Activated T-cell treated with anti-CD3 and anti-CD28 coated beads, Interleukin-2, amount 50 U/mL, for 1 hour (primary cell): ENCODE measurements at regions not wholly inside any gene's neighbourhood (a gene's known extent, or its start where the extent isn't known, plus 50 kb on each side); places are given as distances from the start of the nearest gene placed in this dataset.
"Not testable (repeated sequence)": the region's sequence is repeated elsewhere in the genome, so short reads cannot be mapped to it uniquely, and the experiment has no call there.

Experiments
- DNase-seq: peaks from one replicate; pipeline ENCODE4 v3.0.0-alpha.2; 2020

DNA sequence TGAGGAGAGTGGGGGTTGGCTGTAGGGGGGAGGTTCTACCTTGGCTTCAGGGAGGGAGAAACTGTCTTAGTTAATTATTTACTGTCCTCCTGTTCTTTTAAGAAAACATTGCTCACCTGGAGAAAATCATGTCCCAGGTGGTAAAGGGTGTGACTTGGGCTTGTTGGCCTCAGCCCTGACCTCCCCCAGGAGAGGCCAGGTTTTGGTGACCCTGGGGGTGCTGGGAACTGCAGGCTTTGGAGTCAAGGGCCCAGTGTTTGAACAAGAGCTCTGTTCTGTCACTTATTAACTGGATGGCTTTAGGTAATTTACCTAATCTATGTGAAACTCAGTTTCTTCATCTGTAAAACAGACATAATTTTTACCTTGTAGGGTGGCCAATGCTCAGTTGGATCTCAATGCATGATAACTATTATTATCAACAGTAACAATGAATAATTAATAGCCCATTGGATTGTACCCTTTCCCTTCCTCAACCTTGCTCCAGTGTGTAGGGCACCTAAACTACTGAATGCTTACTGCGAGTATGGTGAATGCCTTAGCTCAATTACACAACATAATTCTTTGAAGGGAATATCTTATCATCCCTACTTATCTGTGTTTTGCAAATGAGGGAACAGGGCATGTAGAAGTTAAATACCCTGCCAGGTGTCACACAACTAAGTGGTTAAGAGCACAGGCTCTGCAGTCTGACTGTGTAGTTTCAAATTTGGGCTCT lies 959.4 kb upstream of the DEFB115 start:
- DNase-seq: not testable (repeated sequence)

DNA sequence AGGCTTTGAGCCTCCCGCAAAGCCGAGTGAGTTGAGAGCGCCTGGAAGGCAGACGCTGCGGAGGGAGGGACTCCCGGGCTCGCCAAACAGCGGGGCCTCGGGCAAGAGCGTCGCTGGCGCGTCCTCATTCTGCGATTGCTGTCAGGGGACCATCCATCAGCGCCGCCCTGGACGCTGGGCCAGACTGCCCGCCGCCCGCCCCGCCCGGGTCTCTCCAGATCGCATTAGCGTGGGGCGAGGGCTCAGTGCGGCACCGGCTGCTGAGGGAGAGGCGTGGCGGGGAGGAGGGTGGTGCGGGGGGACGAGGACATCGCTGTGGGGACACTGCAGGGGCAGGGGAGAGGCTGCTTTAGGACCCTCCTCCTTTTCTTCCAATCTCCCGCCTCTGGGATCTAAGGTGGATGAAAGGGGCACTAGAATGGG lies 957.2 kb upstream of the DEFB115 start:
- DNase-seq: not testable (repeated sequence)

DNA sequence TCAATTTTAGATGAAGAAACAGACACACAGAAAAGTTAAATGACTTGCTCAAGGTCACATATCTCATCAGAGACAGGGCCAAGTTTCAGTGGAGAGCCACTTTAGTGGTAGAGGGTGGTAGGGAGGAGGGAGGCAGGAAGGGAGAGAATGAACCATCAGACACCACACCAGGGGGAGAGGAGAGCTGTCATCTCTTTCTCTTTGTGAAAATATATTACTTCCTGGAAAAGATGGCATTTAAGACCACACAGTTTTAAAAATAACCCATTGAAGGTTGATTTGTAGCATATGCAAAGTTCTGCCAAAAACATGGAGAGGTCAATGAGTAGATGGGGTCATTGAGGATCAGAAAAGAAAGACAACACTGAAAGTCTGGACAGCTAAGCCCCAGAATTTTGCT lies 954.7 kb upstream of the DEFB115 start:
- not testable (repeated sequence) for DNase-seq

DNA sequence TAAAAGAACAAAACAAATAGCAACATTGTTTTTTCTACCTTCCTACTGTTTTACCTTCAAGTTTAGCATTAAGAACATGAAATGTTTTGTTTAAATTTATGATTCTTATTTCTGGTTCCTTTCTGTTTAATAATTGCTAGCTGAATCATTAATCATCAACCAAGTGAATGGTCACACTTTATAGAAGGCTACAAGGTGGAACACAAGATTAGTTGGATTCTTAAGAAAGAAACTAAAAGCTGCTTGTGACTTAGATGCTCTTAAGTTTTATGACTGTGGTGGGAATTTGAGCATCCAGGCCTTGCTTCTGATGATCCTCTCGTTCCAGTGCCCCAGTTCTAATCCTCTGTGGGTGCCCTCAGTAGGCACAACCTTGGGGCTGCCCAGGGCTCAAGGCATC lies 947.5 kb upstream of the DEFB115 start:
- not testable (repeated sequence) for DNase-seq

- not testable (repeated sequence) for DNase-seq
Measured at GRCh38 chr20:30310385-30310784, 947.1 kb upstream of the DEFB115 start.

- DNase-seq: not testable (repeated sequence)
Measured at GRCh38 chr20:30312220-30312619, 945.2 kb upstream of the DEFB115 start.

- not testable (repeated sequence) for DNase-seq
Measured at GRCh38 chr20:30313660-30314059, 943.8 kb upstream of the DEFB115 start.

DNA sequence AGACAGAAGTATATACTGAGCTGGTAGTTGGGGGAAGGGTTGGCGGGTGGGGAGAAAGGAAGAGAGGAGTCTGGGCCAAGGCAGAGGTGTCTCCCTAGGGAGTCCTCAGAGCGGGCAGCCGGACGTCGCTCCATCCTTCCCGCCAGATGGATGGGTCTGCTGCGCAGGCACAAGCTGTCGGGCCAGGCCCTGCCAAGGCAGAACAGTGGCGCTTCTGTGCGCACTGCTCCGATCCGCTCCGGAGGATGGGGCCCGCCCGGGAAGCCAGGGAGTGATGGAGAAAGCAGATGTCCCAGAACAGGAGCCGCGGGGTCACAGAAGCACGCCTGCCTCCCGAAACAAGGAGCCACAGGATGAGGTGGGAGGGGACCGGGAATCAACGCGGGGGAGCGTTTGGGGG lies 941.4 kb upstream of the DEFB115 start:
- not testable (repeated sequence) for DNase-seq

- DNase-seq: not testable (repeated sequence)
Measured at GRCh38 chr20:30316532-30317299, 940.7 kb upstream of the DEFB115 start.

DNA sequence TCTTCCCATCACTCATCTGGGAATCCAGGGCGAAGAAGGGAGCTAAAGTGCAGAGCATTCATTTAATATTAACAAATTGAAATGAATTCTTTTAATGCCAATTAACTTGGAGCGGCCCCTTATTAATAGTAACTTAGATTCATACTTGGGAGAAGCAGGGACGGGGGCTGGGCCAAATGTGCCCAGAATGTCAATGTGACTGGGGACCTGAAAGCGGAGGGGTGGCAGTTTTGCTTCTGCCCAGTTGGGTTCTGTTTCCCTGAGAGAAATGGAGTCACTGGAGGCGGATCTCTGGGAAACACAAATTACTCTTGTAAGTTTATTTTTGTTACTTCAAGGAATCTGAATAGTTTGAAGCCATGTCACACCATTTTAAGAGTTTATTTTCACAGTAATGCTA lies 923.7 kb upstream of the DEFB115 start:
- not testable (repeated sequence) for DNase-seq

GRCh38 chr20:30337556-30337955 lies 919.9 kb upstream of the DEFB115 start:
- DNase-seq: not testable (repeated sequence)

- not testable (repeated sequence) for DNase-seq
Measured at GRCh38 chr20:30348932-30349331, 908.5 kb upstream of the DEFB115 start.

DNA sequence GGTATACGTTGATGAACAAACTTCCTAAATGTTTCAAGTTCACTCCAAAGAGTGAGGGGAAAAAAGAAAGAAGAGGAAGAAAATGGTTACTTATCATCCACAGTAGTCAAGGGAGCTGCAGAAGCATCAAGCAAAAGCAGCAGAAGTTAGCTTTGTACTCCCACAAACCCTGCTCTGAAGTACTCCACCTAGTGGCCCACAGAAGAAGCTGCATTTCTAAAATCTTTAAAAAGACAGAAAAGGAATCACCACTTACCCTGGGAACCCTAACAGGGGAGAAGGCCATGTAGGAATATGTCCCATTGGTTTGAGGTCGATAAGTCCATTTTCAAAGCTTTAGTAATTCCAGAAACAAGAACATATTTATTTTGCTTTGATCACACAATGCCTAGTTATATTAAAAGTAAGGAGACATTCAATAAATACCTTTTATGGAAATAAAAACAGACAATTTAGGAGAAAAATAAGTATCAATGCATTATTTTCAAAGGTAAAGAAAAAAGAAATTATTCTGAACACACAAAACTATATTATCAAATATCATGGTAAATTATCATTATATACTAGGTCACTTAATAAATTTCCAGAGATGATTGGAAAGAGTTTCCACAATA lies 900.5 kb upstream of the DEFB115 start:
- not testable (repeated sequence) for DNase-seq

- not testable (repeated sequence) for DNase-seq
Measured at GRCh38 chr20:30361756-30362155, 895.7 kb upstream of the DEFB115 start.

- DNase-seq: not testable (repeated sequence)
Measured at GRCh38 chr20:30376430-30376766, 881.1 kb upstream of the DEFB115 start.

DNA sequence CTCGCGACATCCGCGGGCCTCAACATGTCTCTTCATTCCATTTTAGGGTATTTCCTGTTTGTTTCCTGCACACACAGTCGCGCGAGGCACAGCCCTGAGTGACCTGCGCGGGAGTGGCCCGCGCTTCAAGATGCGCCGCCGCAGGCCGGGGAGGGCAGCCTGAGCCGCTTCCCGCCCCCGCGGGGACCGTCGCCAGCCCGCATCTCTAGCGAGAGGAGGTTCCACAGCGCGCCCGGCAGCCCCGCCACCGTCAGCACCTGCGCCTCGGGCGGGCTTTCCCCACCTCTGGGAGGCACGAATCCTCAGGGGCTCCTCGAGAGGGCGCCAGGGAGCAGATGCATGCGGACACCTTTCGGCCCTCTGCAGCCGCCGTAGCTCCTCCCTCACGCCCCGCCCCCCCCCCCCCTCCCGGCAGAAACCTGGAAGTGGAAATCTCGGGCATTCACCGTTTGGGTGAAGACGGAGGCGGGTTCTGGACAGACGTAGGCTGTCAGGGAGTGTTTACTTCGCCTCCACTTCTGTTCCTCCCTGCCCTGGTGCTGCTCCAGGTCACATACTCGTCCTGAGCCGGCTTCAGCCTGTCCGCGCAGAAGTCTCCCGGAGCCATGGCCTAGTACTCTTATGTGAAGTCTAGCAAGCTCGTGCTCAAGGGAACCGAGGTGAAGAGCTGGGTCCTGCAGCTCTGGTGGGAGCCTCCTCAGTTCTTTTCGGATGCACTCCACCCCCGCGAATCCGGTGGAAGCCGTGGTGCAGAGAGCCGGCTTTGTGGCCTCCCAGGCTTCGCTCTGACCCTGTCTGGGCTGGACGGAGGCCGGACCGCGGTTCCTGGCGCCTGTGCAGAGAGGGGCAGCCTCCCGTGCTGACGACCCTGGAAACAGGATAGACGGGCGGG lies 880.5 kb upstream of the DEFB115 start:
- DNase-seq: peak; percentile 87

DNA sequence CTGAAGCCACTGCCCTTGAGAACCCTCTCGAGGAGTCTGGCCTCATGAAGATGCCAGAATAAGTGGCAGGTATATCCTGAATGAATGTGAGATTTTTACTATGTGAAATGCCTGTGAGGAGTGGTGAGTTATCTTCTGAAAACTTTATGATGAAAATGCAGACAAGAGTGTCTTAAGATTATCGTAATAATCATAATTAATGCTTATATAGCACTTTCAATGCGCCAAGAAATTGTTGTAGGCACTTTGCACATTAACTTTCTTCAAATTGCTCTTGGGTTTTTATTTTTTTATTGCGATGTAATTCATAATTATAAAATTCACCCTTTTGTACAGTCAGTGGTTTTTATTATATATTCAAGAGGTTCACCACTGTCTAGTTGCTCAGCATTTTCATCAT lies 879.1 kb upstream of the DEFB115 start:
- not testable (repeated sequence) for DNase-seq

DNA sequence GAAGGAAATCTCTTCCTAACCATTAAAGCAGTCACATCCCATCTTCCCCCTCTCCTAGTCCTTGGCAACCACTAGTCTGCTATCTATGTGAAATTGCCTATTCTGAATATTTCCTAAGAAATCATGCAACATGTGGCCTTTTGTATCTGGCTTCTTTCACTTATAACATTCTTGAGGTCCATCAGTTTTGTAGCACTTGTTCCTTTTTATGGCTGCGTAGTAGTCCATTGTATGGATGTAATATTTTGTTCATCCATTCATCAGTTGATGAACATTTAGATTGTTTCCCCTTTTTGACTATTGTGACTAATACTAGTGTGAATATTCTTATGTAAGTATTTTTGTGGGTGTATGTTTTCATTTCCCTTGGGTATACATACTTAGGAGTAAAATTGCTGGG lies 878.7 kb upstream of the DEFB115 start:
- not testable (repeated sequence) for DNase-seq

DNA sequence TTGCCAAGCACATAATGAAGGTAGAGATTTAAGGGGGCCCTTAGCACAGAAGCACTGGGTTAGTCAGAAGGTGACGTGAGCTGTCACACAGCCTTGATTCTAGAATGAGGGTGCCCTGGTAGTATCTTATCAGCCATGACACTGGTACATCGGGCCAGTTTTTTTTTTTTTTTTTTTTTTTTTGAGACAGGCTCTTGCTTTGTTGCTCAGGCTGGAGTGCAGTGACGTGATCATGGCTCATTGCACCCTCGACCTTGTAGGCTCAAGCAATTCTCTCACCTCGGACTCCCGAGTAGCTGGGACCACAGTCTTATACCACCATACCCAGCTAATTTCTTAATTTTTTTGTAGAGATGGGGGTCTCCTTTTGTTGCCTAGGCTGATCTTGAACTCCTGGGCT lies 872.6 kb upstream of the DEFB115 start:
- DNase-seq: not testable (repeated sequence)

DNA sequence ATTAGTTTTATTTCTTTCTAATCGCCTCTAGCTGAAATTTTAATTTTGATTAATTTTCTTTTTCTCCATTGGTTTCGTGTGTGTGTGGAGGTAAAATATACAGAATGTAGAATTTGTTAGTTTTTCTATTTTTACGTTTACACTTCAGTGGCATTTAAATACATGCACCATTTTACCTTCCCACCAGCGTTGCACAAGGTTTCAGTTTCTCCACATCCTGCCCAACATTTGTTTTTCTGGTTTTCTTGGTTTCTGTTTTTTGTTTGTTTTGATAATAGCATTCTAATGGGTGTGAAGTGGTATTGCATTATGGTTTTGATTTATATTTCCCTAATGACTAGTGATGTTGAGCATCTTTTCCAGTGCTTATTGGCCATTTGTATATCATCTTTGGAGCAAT lies 871.4 kb upstream of the DEFB115 start:
- DNase-seq: not testable (repeated sequence)

- not testable (repeated sequence) for DNase-seq
Measured at GRCh38 chr20:30387823-30388222, 869.6 kb upstream of the DEFB115 start.

DNA sequence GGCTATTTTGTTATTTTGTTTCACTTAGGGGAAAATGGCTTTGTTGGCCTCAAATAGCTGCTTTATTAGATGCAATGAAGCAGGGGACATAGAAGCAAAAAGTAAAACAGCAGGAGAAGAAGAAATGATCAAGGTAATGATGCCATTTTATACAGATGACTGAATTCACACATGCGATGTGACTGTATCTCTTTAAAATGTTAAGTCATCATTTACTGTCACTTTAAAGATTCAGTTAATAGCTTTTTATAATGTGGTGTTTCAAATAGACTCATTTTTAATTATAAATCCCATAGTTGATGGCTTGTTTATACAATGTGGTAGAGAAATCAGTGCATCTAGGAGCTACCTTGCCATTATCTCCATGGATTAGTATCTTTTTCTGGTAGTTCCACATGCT lies 863.9 kb upstream of the DEFB115 start:
- not testable (repeated sequence) for DNase-seq

DNA sequence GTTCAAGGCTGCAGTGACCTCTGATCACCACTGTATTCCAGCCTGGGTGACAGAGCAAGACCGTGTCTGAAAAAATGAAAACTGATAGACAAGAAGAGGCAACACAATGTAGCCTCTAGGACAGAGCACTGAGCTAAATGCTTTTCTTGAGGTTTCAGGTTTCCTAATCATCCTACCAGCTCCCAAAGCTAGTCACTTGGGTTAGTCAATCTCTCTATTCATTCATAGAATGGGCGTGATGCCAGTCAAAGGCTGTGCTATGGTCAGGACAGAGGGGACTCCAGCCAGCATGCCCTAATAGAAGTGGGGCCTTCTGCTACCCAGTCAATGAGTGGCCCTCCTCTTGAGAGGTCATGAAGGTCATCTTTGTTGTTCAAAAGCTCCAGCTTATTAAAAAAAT lies 860.4 kb upstream of the DEFB115 start:
- not testable (repeated sequence) for DNase-seq
